Endothelial cell of umbilical vein (primary cell): ENCODE measurements at regions not wholly inside any gene's neighbourhood (a gene's known extent, or its start where the extent isn't known, plus 50 kb on each side); places are given as distances from the start of the nearest gene placed in this dataset.

Source experiments
- BruUV-seq: library from RNA; stranded (reverse); fragments of 400-500 nt; replicated peaks from 2 replicates; lab custom pipeline; 2021; lab: Mats Ljungman, UMichigan
- CTCF ChIA-PET: fragments of 300-600, 350-600 bp; sonication (Branson Sonifier 250); formaldehyde crosslinking; loops from one replicate; lab custom pipeline; 2021; ENCODE audit warnings: antibody characterized with exemption, inconsistent platforms; lab: Charles Lee
- POLR2A ChIA-PET: fragments of 300-600, 350-600 bp; sonication (Branson Sonifier 250); formaldehyde crosslinking; loops from one replicate; lab custom pipeline; 2021; ENCODE audit warnings: antibody characterized with exemption, inconsistent platforms; lab: Charles Lee
- DNase-seq: peaks from one replicate; pipeline ENCODE4 v3.0.0-alpha.2; 2011; ENCODE audit warnings: low read depth, low spot score
- FAIRE-seq: peaks from 2 replicates; lab custom pipeline; 2011; peaks lifted over from hg19 to GRCh38; lab: Jason Lieb, UNC
- H2AFZ ChIP-seq: 2 replicates; pipeline ENCODE4 v1.6.0; 2012; ENCODE audit warnings: low read depth, low read length, control low read depth, inconsistent platforms
- H3K27ac ChIP-seq: 2 replicates; pipeline ENCODE4 v1.5.1; 2011; ENCODE audit warnings: low read depth, mild to moderate bottlenecking, control low read depth, low read length, moderate library complexity; ENCODE audit not compliant: insufficient read depth
- H3K27me3 ChIP-seq, 2 experiments: 2 replicates each; pipeline versions ENCODE4 v1.6.0 to v1.6.1; 2011; ENCODE audit warnings: low read length in 2 of 2, mixed read lengths in 1 of 2; ENCODE audit not compliant: control insufficient read depth in 2 of 2, insufficient read depth in 2 of 2
- H3K36me3 ChIP-seq, 2 experiments: 2 replicates in 1 of 2; 3 replicates in 1 of 2; pipeline ENCODE4 v1.5.1; 2011; ENCODE audit warnings: low read length in 2 of 2, mild to moderate bottlenecking in 1 of 2, moderate library complexity in 1 of 2; ENCODE audit not compliant: control insufficient read depth in 2 of 2, insufficient read depth in 2 of 2; ENCODE audit errors: extremely low read depth in 1 of 2
- H3K4me1 ChIP-seq: 3 replicates; pipeline ENCODE4 v1.5.1; 2011; ENCODE audit warnings: mild to moderate bottlenecking, low read length; ENCODE audit not compliant: control insufficient read depth, insufficient read depth; ENCODE audit errors: extremely low read depth
- H3K4me2 ChIP-seq: 2 replicates; pipeline ENCODE4 v1.6.1; 2011; ENCODE audit warnings: low read length, control low read depth, mixed read lengths; ENCODE audit not compliant: insufficient read depth
- H3K4me3 ChIP-seq, 3 experiments: fragments of 200-600 bp in 1 of 3; sonication (generic), shearing (Covaris generic) in 1 of 3; replicated peaks in 1 of 3; 2 replicates each; pipeline ENCODE4 v1.5.1; 2011 to 2016; ENCODE audit warnings: control low read depth in 3 of 3, low read length in 3 of 3, mild to moderate bottlenecking in 2 of 3, inconsistent platforms in 1 of 3, low read depth in 1 of 3, moderate library complexity in 1 of 3; ENCODE audit not compliant: insufficient read depth in 1 of 3
- H3K79me2 ChIP-seq: 2 replicates; pipeline ENCODE4 v1.6.0; 2012; ENCODE audit warnings: low read length, inconsistent platforms; ENCODE audit not compliant: control insufficient read depth, insufficient read depth
- H3K9ac ChIP-seq: replicated peaks from 2 replicates; pipeline ENCODE3; 2011; ENCODE audit warnings: low read length, control low read depth; ENCODE audit not compliant: insufficient read depth; ENCODE audit errors: extremely low read depth
- H3K9me1 ChIP-seq: replicated peaks from 3 replicates; pipeline ENCODE4 v1.6.0; 2011; ENCODE audit warnings: mild to moderate bottlenecking, low read length; ENCODE audit not compliant: control insufficient read depth, insufficient read depth; ENCODE audit errors: extremely low read depth
- H3K9me3 ChIP-seq: replicated peaks from 2 replicates; pipeline ENCODE4 v1.5.1; 2012; ENCODE audit warnings: low read length, inconsistent platforms; ENCODE audit not compliant: control insufficient read depth, insufficient read depth
- H4K20me1 ChIP-seq: replicated peaks from 2 replicates; pipeline ENCODE3; 2011; ENCODE audit warnings: mild to moderate bottlenecking, low read length; ENCODE audit not compliant: control insufficient read depth, insufficient read depth; ENCODE audit errors: extremely low read depth
- CTCF ChIP-seq, 2 donors: IDR thresholded peaks; 1 replicate in 1 of 2; 2 replicates in 1 of 2; pipeline ENCODE4 v1.5.1; 2011; ENCODE audit warnings: low read length in 2 of 2, mild to moderate bottlenecking in 2 of 2, moderate library complexity in 2 of 2, control low read depth in 1 of 2, inconsistent platforms in 1 of 2, low read depth in 1 of 2; ENCODE audit not compliant: insufficient read depth in 1 of 2; ENCODE audit errors: extremely low read depth in 1 of 2
- EZH2 ChIP-seq: IDR thresholded peaks from 2 replicates; pipeline ENCODE4 v1.6.1; 2012; ENCODE audit warnings: borderline replicate concordance, low read depth, mild to moderate bottlenecking, moderate library complexity, low read length, inconsistent platforms; ENCODE audit not compliant: severe bottlenecking
- FOS ChIP-seq: IDR thresholded peaks from 2 replicates; pipeline ENCODE4 v1.6.1; 2011; ENCODE audit warnings: mild to moderate bottlenecking, low read length, moderate library complexity, borderline replicate concordance; ENCODE audit not compliant: insufficient read depth
- GATA2 ChIP-seq: IDR thresholded peaks from 2 replicates; pipeline ENCODE4 v1.7.0; 2011; ENCODE audit warnings: low read depth, mild to moderate bottlenecking, moderate library complexity, mixed read lengths, low read length; ENCODE audit not compliant: insufficient read length, insufficient read depth
- JUN ChIP-seq: IDR thresholded peaks from 2 replicates; pipeline ENCODE4 v1.6.1; 2011; ENCODE audit warnings: borderline replicate concordance, low read depth; ENCODE audit not compliant: insufficient read length, insufficient read depth
- MYC ChIP-seq: IDR thresholded peaks from one replicate; pipeline ENCODE4 v1.6.1; 2011; ENCODE audit warnings: mild to moderate bottlenecking, low read depth, low read length
- POLR2A ChIP-seq: IDR thresholded peaks from 2 replicates; pipeline ENCODE4 v1.6.1; 2012; ENCODE audit warnings: low read depth, mild to moderate bottlenecking, control low read depth, low read length
- POLR2AphosphoS5 ChIP-seq: IDR thresholded peaks from 2 replicates; pipeline ENCODE4 v1.6.1; 2012; ENCODE audit warnings: low read depth, mild to moderate bottlenecking, control low read depth, low read length, moderate library complexity; ENCODE audit not compliant: insufficient read depth
- dilution Hi-C: fragments of 300-500 bp; cut with MboI; formaldehyde crosslinking; loops from one replicate; pipeline ENCODE4 v1.15.0; 2019; ENCODE audit warnings: low sequenced_read_pairs; ENCODE audit not compliant: extremely low pct_ligation_motif_present
- intact Hi-C: fragments of 100-400 bp; cut with micrococcal nuclease; formaldehyde crosslinking; loops from one replicate; pipeline ENCODE4 v1.10.0; 2022
- TF ChIP-seq, protein P1 (sequence below): IDR thresholded peaks from 2 replicates; pipeline ENCODE4 v1.6.1; 2011; ENCODE audit not compliant: insufficient read depth, insufficient read length

DNA sequence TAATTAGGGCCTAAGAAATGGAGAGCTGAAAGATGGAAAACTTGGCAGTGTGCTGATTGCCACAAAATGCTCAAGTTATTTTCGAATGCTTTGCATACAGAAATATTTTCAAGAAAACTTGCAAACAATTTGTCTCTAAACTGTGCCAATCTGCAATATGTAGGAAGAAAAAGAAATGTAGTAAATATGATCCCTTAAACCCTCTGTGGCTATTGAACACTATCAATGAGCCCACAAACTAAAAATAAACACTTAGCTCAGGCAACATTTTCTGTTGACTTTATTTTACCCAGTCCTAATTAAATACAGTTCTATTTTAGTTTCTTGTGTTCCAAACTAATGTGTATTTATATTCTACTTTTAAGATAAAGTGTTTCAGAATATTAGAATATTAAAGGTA is 342.1 kb downstream of the SEMA3D start:
- H3K27ac ChIP-seq = no peak overlapping the region
- intact Hi-C loops (no loop called here), dilution Hi-C loops (no loop called here)
- no peak overlapping the region for H3K4me2 ChIP-seq
- no peak overlapping the region for H3K4me3 ChIP-seq
- H3K9ac ChIP-seq = no peak overlapping the region
- no peaks in the 10 kb centered on the region for H3K27me3 ChIP-seq
- no peaks in the 10 kb centered on the region for H3K36me3 ChIP-seq
- ChIA-PET CTCF (interaction anchor here (1.1 kb wide), 1 partner anchor 20 kb away, joined by 3 read pairs; no protein-coding TSS in a partner anchor), POLR2A (no interaction called here)
- H3K4me1 ChIP-seq = no peaks in the 10 kb centered on the region
- H3K9me3 ChIP-seq = no peaks in the 10 kb centered on the region
- TF ChIP-seq POLR2A = no peak
- TF ChIP-seq, protein P1, sequence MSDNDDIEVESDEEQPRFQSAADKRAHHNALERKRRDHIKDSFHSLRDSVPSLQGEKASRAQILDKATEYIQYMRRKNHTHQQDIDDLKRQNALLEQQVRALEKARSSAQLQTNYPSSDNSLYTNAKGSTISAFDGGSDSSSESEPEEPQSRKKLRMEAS = no peak
- no peak for TF ChIP-seq CTCF (IDR thresholded peaks at IDR 0.05; ENCODE audit: extremely low read depth in 1 of 2, insufficient read depth in 1 of 2, low read depth in 1 of 2, low read length in 2 of 2)
- no peak for TF ChIP-seq POLR2AphosphoS5
- no peak for TF ChIP-seq MYC
- no peak for TF ChIP-seq EZH2
- TF ChIP-seq FOS = no peak
- TF ChIP-seq GATA2 = no peak
- no peak for TF ChIP-seq JUN
- H2AFZ ChIP-seq = no peak overlapping the region
- no peaks in the 10 kb centered on the region for H3K9me1 ChIP-seq
- no TSS peak for BruUV-seq
- H4K20me1 ChIP-seq = no peaks in the 10 kb centered on the region
- DNase-seq (no peak), FAIRE-seq (no peak)
- H3K79me2 ChIP-seq = no peaks in the 10 kb centered on the region
